ENCODE measurements at regions not wholly inside any gene's neighbourhood (a gene's known extent, or its start where the extent isn't known, plus 50 kb on each side); places are given as distances from the start of the nearest gene placed in this dataset.

- Histone ChIP-seq H3K4me2 (ENCODE audit: low read depth, low read length) (no peak overlapping the region), H2BK15ac (ENCODE audit: low read depth, low read length) (no peak overlapping the region), H3K9me1 (ENCODE audit: insufficient read depth, low read length) (no peaks in the 10 kb centered on the region), H3K9me3 (ENCODE audit: control insufficient read depth, insufficient read depth, low read length) (peaks cover 16% of the 10 kb centered on the region), H3K27ac (ENCODE audit: insufficient read depth, low read length) (no peak overlapping the region), H3K23ac (ENCODE audit: low read depth, low read length) (no peak overlapping the region), H2BK5ac (ENCODE audit: low read depth, low read length, poor library complexity, severe bottlenecking) (no peak overlapping the region), H3K4ac (ENCODE audit: low read depth, low read length) (no peak overlapping the region), H4K5ac (ENCODE audit: low read depth, low read length) (no peak overlapping the region), H2AK5ac (ENCODE audit: low read depth, low read length) (no peak overlapping the region), H3K36me3 (ENCODE audit: control insufficient read depth, insufficient read depth, low read length) (no peaks in the 10 kb centered on the region), H4K8ac (ENCODE audit: low read depth in 2 of 2, low read length in 2 of 2) (no peak overlapping the region), H3K56ac (ENCODE audit: extremely low read depth, insufficient read depth, low read length) (no peak overlapping the region), H4K91ac (ENCODE audit: insufficient read depth, low read depth, low read length) (no peak overlapping the region), H3K4me1 (ENCODE audit: control insufficient read depth, insufficient read depth, low read length) (peaks cover 2% of the 10 kb centered on the region), H3K9ac (ENCODE audit: low read depth, low read length) (no peak overlapping the region), H2BK120ac (ENCODE audit: low read depth, low read length) (no peak overlapping the region), H3K14ac (replicated peaks; ENCODE audit: low read depth, low read length) (no peak overlapping the region), H2AFZ (replicated peaks; ENCODE audit: low read length, poor library complexity) (no peak overlapping the region), H4K20me1 (ENCODE audit: insufficient read depth, low read length) (no peaks in the 10 kb centered on the region), H3K18ac (ENCODE audit: low read depth, low read length) (no peak overlapping the region), H3K79me1 (ENCODE audit: low read depth in 1 of 2, low read length in 2 of 2) (no peaks in the 10 kb centered on the region), H2BK20ac (ENCODE audit: low read depth, low read length) (no peak overlapping the region), H2AK9ac (replicated peaks; ENCODE audit: low read depth, low read length, poor library complexity) (no peak overlapping the region), H3K4me3 (ENCODE audit: insufficient read depth, low read depth, low read length) (no peak overlapping the region), H3K27me3 (ENCODE audit: control insufficient read depth, insufficient read depth, low read length) (peaks cover 4% of the 10 kb centered on the region; the same call in 1 of the 2 replicates)
- BruUV-seq (replicated peaks): no TSS peak
- WGBS, 2 experiments (ENCODE audit: extremely low coverage in 2 of 2, insufficient read length in 1 of 2): 28% methylated on average over 2 of the region's 2 CpGs; no CpG with 5 or more reads in 1 of the 2 experiments
- intact Hi-C loops (cut with micrococcal nuclease) (no loop called here), in situ Hi-C loops (cut with MboI; ENCODE audit: low sequenced_read_pairs) (no loop called here), dilution Hi-C loops (cut with HindIII; ENCODE audit: low sequenced_read_pairs, unreplicated experiment) (no loop called here)
- no peak for TF ChIP-seq POLR2A (IDR thresholded peaks at IDR 0.05; ENCODE audit: low read depth, low read length)
- no peak for TF ChIP-seq NFE2L2 (IDR thresholded peaks at IDR 0.05; ENCODE audit: low read depth, low read length)
- no peak for TF ChIP-seq FOS (IDR thresholded peaks at IDR 0.05; ENCODE audit: low read depth, low read length)
- TF ChIP-seq RAD21 (IDR thresholded peaks at IDR 0.05; ENCODE audit: low read length): no peak
- no peak for TF ChIP-seq SMC3 (IDR thresholded peaks at IDR 0.05; ENCODE audit: low read depth, low read length)
- no peak for TF ChIP-seq BHLHE40 (IDR thresholded peaks at IDR 0.05; ENCODE audit: low read depth, low read length)
- no peak for TF ChIP-seq MAZ (IDR thresholded peaks at IDR 0.05; ENCODE audit: borderline replicate concordance, low read depth, low read length)
- no peak for TF ChIP-seq CEBPB (IDR thresholded peaks at IDR 0.05; ENCODE audit: low read depth, low read length)
- no peak for TF ChIP-seq RCOR1 (IDR thresholded peaks at IDR 0.05; ENCODE audit: insufficient replicate concordance, low read length)
- no peak for TF ChIP-seq CHD1 (IDR thresholded peaks at IDR 0.05; ENCODE audit: low read depth, low read length)
- no peak for TF ChIP-seq RFX5 (IDR thresholded peaks at IDR 0.05; ENCODE audit: low read depth, low read length)
- no peak for TF ChIP-seq CTCF (conservative IDR thresholded peaks at IDR 0.05; ENCODE audit: low read depth, low read length)
- TF ChIP-seq MXI1 (IDR thresholded peaks at IDR 0.05; ENCODE audit: borderline replicate concordance, low read depth, low read length): no peak
- TF ChIP-seq ELK1 (IDR thresholded peaks at IDR 0.05; ENCODE audit: borderline replicate concordance, low read depth, low read length): no peak
- no peak for DNase-seq
- CTCF ChIA-PET: interaction anchor here (0.6 kb wide), 1 partner anchor 82 kb away, joined by 4 read pairs; no protein-coding TSS in a partner anchor
- POLR2A ChIA-PET (ENCODE audit: unreplicated experiment): no interaction called here
- no peak for ATAC-seq (ENCODE audit: low read depth)
These were observed 78.8 kb downstream of the COQ2 start for GRCh38 chr4:83205760-83206159.

Data from IMR-90 (cell line).